HepG2 (cell line): ENCODE measurements at regions not wholly inside any gene's neighbourhood (a gene's known extent, or its start where the extent isn't known, plus 50 kb on each side); places are given as distances from the start of the nearest gene placed in this dataset.

Experiments used
- ATAC-seq: fragments of 200-7000 bp; cut with Tn5 transposase; 3 replicates; pipeline ENCODE4 v1.9.1; 2020; ENCODE audit warnings: mild to moderate bottlenecking, moderate library complexity
- BruUV-seq: library from RNA; stranded (reverse); fragments of 400-500 nt; replicated peaks from 2 replicates; lab custom pipeline; 2021; lab: Mats Ljungman, UMichigan
- CTCF ChIA-PET: fragments of 300-600 bp; formaldehyde crosslinking; extraction: SDS; loops from one replicate; lab custom pipeline; 2021; ENCODE audit warnings: low total read pairs, inconsistent platforms, low intra/inter-chr PET ratio; lab: Yijun Ruan, JAX
- POLR2A ChIA-PET: fragments of 350-600 bp; sonication (Branson Sonifier 250); formaldehyde crosslinking; loops from one replicate; lab custom pipeline; 2020; ENCODE audit warnings: antibody characterized with exemption, inconsistent platforms; lab: Yijun Ruan, JAX
- DNase-seq: peaks from one replicate; pipeline ENCODE4 v3.0.0-alpha.2; 2015; ENCODE audit warnings: low spot score
- FAIRE-seq: peaks from 3 replicates; lab custom pipeline; 2011; peaks lifted over from hg19 to GRCh38; lab: Jason Lieb, UNC
- H2AFZ ChIP-seq: one replicate; pipeline ENCODE4 v1.6.1; 2011; ENCODE audit warnings: low read length, inconsistent platforms
- H3K27ac ChIP-seq: fragments of 300-600 bp; 3 replicates; pipeline ENCODE4 v1.8.0; 2011; ENCODE audit warnings: mixed run types, mild to moderate bottlenecking, mixed read lengths, low read length, inconsistent platforms; ENCODE audit not compliant: insufficient read depth; ENCODE audit errors: extremely low read length
- H3K27me3 ChIP-seq, 2 experiments: fragments of 200-600 bp in 1 of 2; 2 replicates in 1 of 2; 3 replicates in 1 of 2; pipeline versions ENCODE4 v1.6.0 to v1.8.0; 2011; ENCODE audit warnings: low read length in 2 of 2, mild to moderate bottlenecking in 2 of 2, moderate library complexity in 2 of 2, inconsistent platforms in 1 of 2; ENCODE audit not compliant: insufficient read depth in 2 of 2, control insufficient read depth in 1 of 2
- H3K36me3 ChIP-seq, 2 experiments: fragments of 200-600 bp in 1 of 2; replicated peaks in 1 of 2; 2 replicates in 1 of 2; 3 replicates in 1 of 2; pipeline versions ENCODE4 v1.5.1 to v1.8.0; 2011; ENCODE audit warnings: low read length in 2 of 2, inconsistent platforms in 1 of 2; ENCODE audit not compliant: insufficient read depth in 2 of 2, control insufficient read depth in 1 of 2
- H3K4me1 ChIP-seq: 2 replicates; pipeline ENCODE4 v1.5.1; 2012; ENCODE audit warnings: low read length, inconsistent platforms; ENCODE audit not compliant: insufficient read depth
- H3K4me2 ChIP-seq: 2 replicates; pipeline ENCODE4 v1.6.0; 2011; ENCODE audit warnings: low read depth, low read length, inconsistent platforms
- H3K4me3 ChIP-seq, 3 experiments: fragments of 200-600 bp in 1 of 3; sonication (generic), shearing (Covaris generic) in 1 of 3; replicated peaks in 1 of 3; 2 replicates each; pipeline ENCODE4 v1.5.1; 2011 to 2016; ENCODE audit warnings: low read length in 3 of 3, inconsistent platforms in 2 of 3, low read depth in 2 of 3, mild to moderate bottlenecking in 2 of 3, control low read depth in 1 of 3, mixed read lengths in 1 of 3; ENCODE audit not compliant: insufficient read depth in 1 of 3
- H3K79me2 ChIP-seq: one replicate; pipeline ENCODE4 v1.6.1; 2011; ENCODE audit warnings: low read length, inconsistent platforms; ENCODE audit not compliant: insufficient read depth
- H3K9ac ChIP-seq: 2 replicates; pipeline ENCODE4 v1.6.0; 2011; ENCODE audit warnings: mild to moderate bottlenecking, low read depth, low read length, inconsistent platforms; ENCODE audit not compliant: insufficient read depth
- H3K9me3 ChIP-seq: 2 replicates; pipeline ENCODE4 v1.5.1; 2012; ENCODE audit warnings: mild to moderate bottlenecking, low read length
- H4K20me1 ChIP-seq: 2 replicates; pipeline ENCODE4 v1.6.0; 2011; ENCODE audit warnings: inconsistent platforms, mild to moderate bottlenecking, low read length, moderate library complexity; ENCODE audit not compliant: insufficient read depth
- BHLHE40 ChIP-seq: IDR thresholded peaks from 2 replicates; pipeline ENCODE4 v1.6.1; 2011; ENCODE audit warnings: low read length, improper control_type of control experiment
- CEBPB ChIP-seq: IDR thresholded peaks from 2 replicates; pipeline ENCODE4 v1.6.1; 2011; ENCODE audit warnings: low read depth, low read length, improper control_type of control experiment, borderline replicate concordance
- HHEX ChIP-seq: IDR thresholded peaks from 2 replicates; pipeline ENCODE4 v1.6.1; 2016; ENCODE audit warnings: control low read depth
- LCORL ChIP-seq, 2 experiments: fragments of 450-650 bp in 1 of 2; sonication (generic) in 1 of 2; formaldehyde crosslinking in 1 of 2; IDR thresholded peaks; 2 replicates each; pipeline versions ENCODE4 v1.5.0 to v1.6.1; 2017 to 2020; ENCODE audit warnings: antibody characterized with exemption in 1 of 2, missing genetic modification reagents in 1 of 2
- ONECUT2 ChIP-seq: sonication (generic); formaldehyde crosslinking; IDR thresholded peaks from 2 replicates; pipeline ENCODE4 v1.4.0; 2020; ENCODE audit warnings: missing genetic modification reagents
- TBL1XR1 ChIP-seq: fragments of 150-350 bp; IDR thresholded peaks from 2 replicates; pipeline ENCODE4 v1.6.1; 2014; ENCODE audit warnings: borderline replicate concordance, low read length; ENCODE audit not compliant: partially characterized antibody
- ZFP37 ChIP-seq: sonication (generic); formaldehyde crosslinking; IDR thresholded peaks from 2 replicates; pipeline ENCODE4 v1.4.0; 2020; ENCODE audit warnings: missing genetic modification reagents, borderline replicate concordance
- WGBS: methylation state at CpG from one replicate; pipeline ENCODE4 v1.1.6; 2017; ENCODE audit warnings: low lambda C conversion rate; 5-methylcytosine and 5-hydroxymethylcytosine counted together
- in situ Hi-C: cut with HindIII; loops from 2 replicates; pipeline ENCODE4 v1.10.0; 2017; ENCODE audit warnings: low pct_unique_long_range_greater_than_20kb; ENCODE audit not compliant: extremely low pct_ligation_motif_present
- intact Hi-C: fragments of 100-400 bp; cut with micrococcal nuclease; formaldehyde crosslinking; loops from one replicate; pipeline ENCODE4 v1.10.0; 2022; ENCODE audit not compliant: unreplicated experiment
- TF ChIP-seq, protein P1 (sequence below): sonication (generic); formaldehyde crosslinking; IDR thresholded peaks from 2 replicates; pipeline ENCODE4 v1.4.0; 2020; ENCODE audit warnings: missing genetic modification reagents
- TF ChIP-seq, protein P2 (sequence below): sonication (generic); formaldehyde crosslinking; IDR thresholded peaks from 2 replicates; pipeline ENCODE4 v1.8.1; 2023; ENCODE audit warnings: missing genetic modification reagents, inconsistent platforms, borderline replicate concordance

- no peaks in the 10 kb centered on the region for H3K79me2 ChIP-seq
- ATAC-seq (no peak), FAIRE-seq (no peak), DNase-seq (no peak)
- H3K27me3 ChIP-seq: no peaks in the 10 kb centered on the region
- no peaks in the 10 kb centered on the region for H3K36me3 ChIP-seq
- TF ChIP-seq ZFP37: no peak
- TF ChIP-seq TBL1XR1: no peak
- TF ChIP-seq CEBPB: peak; percentile 50; the same call in 1 of the 2 replicates
- no peak for TF ChIP-seq LCORL (IDR thresholded peaks at IDR 0.05)
- TF ChIP-seq LCORL (CRISPR knock-in tag; IDR thresholded peaks at IDR 0.05): no peak
- no TSS peak for BruUV-seq
- in situ Hi-C loops: loop anchor here (25.0 kb wide), 1 partner anchor 1556 kb away; no protein-coding TSS in a partner anchor
- no peaks in the 10 kb centered on the region for H3K9me3 ChIP-seq
- H3K4me3 ChIP-seq: no peak overlapping the region
- ChIA-PET POLR2A (no interaction called here), CTCF (no interaction called here)
- no peak overlapping the region for H3K9ac ChIP-seq
- no peaks in the 10 kb centered on the region for H4K20me1 ChIP-seq
- H3K4me1 ChIP-seq: peaks cover 6% of the 10 kb centered on the region; the same call in 1 of the 2 replicates
- H3K4me2 ChIP-seq: no peak overlapping the region
- no peak overlapping the region for H3K27ac ChIP-seq
- intact Hi-C loops: no loop called here
- H2AFZ ChIP-seq: no peak overlapping the region
Measured at GRCh38 chr4:131081069-131081468, 1985.1 kb downstream of the C4orf33 start.

DNA sequence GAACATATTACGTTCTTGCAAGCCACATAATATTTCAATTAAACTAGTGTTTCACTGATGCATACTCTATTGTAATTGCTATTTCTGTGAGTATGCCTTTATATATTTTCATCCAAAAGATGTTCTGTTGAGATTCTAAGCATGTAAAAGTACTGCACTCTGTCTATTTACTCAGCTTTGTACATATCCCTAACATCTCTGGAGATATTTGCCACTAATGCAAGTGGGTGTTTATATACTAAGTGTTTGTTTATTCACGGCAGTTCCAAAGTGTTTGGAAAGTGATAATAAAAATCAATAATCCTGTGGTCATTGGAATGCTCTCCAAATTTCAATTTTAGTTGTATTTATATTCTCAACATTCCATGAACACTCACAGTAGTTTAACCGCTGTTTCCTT, 1989.0 kb downstream of the C4orf33 start:
- Histone ChIP-seq H3K36me3 (no peaks in the 10 kb centered on the region), H3K27me3 (no peaks in the 10 kb centered on the region), H3K4me3 (no peak overlapping the region)
- 0% methylated on average over 3 of the region's 3 CpGs for WGBS
- TF ChIP-seq ONECUT2 (CRISPR knock-in tag) (0 out of 2 replicates have a peak, but pooled peaks have one; percentile 41), HHEX (CRISPR knock-in tag) (peak; percentile 53; the same call in 1 of the 2 replicates), BHLHE40 (no peak)
- TF ChIP-seq, protein P1, sequence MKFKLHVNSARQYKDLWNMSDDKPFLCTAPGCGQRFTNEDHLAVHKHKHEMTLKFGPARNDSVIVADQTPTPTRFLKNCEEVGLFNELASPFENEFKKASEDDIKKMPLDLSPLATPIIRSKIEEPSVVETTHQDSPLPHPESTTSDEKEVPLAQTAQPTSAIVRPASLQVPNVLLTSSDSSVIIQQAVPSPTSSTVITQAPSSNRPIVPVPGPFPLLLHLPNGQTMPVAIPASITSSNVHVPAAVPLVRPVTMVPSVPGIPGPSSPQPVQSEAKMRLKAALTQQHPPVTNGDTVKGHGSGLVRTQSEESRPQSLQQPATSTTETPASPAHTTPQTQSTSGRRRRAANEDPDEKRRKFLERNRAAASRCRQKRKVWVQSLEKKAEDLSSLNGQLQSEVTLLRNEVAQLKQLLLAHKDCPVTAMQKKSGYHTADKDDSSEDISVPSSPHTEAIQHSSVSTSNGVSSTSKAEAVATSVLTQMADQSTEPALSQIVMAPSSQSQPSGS (CRISPR knock-in tag): no peak
- TF ChIP-seq, protein P2, sequence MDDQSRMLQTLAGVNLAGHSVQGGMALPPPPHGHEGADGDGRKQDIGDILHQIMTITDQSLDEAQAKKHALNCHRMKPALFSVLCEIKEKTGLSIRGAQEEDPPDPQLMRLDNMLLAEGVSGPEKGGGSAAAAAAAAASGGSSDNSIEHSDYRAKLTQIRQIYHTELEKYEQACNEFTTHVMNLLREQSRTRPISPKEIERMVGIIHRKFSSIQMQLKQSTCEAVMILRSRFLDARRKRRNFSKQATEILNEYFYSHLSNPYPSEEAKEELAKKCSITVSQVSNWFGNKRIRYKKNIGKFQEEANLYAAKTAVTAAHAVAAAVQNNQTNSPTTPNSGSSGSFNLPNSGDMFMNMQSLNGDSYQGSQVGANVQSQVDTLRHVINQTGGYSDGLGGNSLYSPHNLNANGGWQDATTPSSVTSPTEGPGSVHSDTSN (CRISPR knock-in tag): no peak
- TF ChIP-seq, all 625 proteins: peak for 2
- H3K4me1 ChIP-seq: peaks cover 6% of the 10 kb centered on the region; the same call in 1 of the 2 replicates
- ChIA-PET POLR2A (no interaction called here), CTCF (no interaction called here)
- in situ Hi-C loops (loop anchor here (25.0 kb wide), 1 partner anchor 1552 kb away; no protein-coding TSS in a partner anchor), intact Hi-C loops (no loop called here)
- no peaks in the 10 kb centered on the region for H4K20me1 ChIP-seq
- no peak for ATAC-seq
- no peak overlapping the region for H3K27ac ChIP-seq
- H3K9me3 ChIP-seq: no peaks in the 10 kb centered on the region
- no peak overlapping the region for H2AFZ ChIP-seq
- BruUV-seq: no TSS peak
- no peak overlapping the region for H3K9ac ChIP-seq
- no peak for FAIRE-seq
- no peaks in the 10 kb centered on the region for H3K79me2 ChIP-seq
- no peak overlapping the region for H3K4me2 ChIP-seq
- no peak for DNase-seq
